ELF-1 (cell line): ENCODE measurements at regions not wholly inside any gene's neighbourhood (a gene's known extent, or its start where the extent isn't known, plus 50 kb on each side); places are given as distances from the start of the nearest gene placed in this dataset.

ENCODE experiments used
- DNase-seq: peaks from one replicate; pipeline ENCODE4 v3.0.0-alpha.2; 2016; ENCODE audit warnings: low read depth, low spot score

DNA sequence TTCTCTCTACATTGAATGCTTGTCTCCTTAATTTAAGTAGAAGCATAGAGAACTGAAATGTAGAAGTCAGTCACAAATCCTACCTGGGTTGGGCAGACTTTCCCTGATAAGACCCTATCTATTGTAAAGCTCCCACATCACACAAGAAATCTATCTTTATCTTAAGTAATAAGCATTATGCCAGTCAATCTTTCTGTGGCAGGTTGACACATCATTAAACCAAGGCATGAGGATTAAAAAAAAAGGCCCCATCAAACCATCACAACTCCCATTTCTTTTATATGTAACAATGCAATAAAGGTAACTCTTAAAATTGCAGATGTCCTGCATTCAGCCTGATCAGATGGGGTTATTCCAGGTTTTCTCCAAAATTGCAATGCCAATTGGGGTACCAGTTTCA is 311.8 kb downstream of the TOX3 start:
- no peak for DNase-seq

GRCh38 chr16:52234626-52235025 is 312.3 kb downstream of the TOX3 start:
- no peak for DNase-seq

GRCh38 chr16:52229471-52229870 is 317.5 kb downstream of the TOX3 start:
- DNase-seq, result no peak

DNA sequence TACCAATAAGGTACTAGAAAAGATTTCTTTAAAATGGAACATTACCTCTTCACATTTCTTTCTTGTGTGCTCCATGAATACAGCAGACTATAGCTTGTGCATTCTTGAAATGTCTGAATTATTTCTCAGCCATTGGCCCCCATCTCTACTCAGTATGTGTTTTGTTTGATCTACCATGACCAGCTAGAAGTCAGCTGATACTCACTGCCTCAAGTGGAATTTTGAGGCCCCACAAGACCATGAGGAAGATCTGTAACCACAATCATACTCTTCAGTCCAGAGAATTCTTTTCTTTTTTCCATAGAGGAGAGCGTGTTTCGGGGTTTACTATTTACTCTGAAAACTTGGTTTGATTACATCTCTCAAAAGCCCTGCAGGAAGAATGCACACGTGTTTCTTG is 319.1 kb downstream of the TOX3 start:
- DNase-seq, result no peak

GRCh38 chr16:52212841-52213240 is 334.1 kb downstream of the TOX3 start:
- no peak for DNase-seq

- no peak for DNase-seq
Measured at GRCh38 chr16:52209227-52209626, 337.7 kb downstream of the TOX3 start.

DNA sequence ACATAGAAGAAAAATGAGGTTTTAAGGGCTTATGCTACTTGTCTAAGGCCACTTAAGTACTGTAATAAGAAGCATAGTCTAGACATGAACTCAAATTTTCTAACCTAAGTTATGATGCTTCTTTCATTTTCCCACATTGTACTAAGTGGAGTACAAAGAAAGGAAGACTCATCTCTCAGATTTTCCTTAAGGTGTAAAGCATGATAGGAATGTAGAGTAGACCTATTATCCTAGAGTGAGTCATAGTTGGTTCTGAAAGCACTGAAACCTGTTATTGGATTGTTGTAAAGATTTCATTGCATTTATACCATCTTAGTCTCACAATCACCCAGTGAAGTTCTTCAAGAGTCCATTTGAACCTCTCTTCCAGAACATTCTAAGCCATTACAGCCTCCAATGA is 343.8 kb downstream of the TOX3 start:
- no peak for DNase-seq

GRCh38 chr16:52193441-52193840 is 353.5 kb downstream of the TOX3 start:
- DNase-seq, result no peak

- peak; percentile 74 for DNase-seq
Measured at GRCh38 chr16:52191531-52192134, 355.3 kb downstream of the TOX3 start.

GRCh38 chr16:52184336-52184735 is 362.6 kb downstream of the TOX3 start:
- no peak for DNase-seq

GRCh38 chr16:52182840-52183239 is 364.1 kb downstream of the TOX3 start:
- no peak for DNase-seq

DNA sequence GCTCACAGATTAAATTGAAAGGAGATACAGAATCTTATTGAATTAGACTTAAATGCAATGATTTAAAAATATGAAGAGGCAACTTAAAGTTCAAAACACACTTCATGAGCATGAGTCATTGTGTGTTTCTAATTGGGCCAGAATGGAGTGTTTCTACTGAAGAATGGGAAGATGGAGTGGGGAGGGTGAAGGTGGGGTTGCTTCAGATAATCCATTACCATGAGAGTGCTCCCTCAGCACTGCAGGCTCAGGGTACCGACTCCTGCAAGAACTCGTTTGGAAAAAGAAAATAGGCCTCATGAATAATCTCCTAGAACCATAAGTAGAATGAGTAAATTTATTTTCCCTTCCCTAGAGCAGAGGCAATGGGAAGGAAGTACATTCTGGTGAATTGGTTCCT is 372.8 kb downstream of the TOX3 start:
- DNase-seq, result no peak

DNA sequence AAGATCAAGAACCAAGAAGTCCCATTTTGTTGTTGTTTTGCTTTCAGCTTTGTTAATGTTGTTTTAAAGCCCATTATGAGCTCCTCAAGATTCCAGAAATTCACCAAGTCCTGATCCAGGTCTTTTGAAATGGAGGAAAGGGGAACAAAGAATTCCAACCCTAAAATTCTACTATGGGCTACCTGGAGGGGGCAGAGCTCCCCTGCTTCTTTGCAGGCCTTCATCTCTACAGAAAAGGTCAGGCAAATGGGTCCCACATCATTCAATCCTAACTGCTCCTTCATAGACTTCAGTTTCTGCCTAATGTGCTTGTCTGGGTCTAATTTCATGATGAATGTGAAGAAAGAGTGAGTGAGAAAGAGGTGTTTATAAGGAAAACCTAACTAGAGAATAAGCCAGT is 375.5 kb downstream of the TOX3 start:
- DNase-seq, result no peak

DNA sequence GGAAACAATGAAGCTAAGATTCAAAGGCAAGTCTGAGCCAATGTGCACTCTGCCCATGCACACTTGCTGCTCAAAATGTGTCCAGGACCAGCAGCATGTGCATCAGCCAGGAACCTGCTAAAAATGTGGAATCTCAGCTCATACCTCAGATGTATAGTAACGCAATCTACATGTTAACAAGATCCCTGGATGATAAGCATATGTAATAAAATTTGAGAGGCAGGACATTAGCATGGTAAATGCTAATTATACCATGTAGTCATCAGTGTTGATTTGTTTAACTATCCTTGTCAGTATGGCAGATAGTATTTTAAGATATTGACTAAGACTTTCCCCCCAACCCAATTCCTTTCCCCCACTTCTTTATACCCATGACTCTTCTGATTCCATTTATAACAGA is 379.6 kb downstream of the TOX3 start:
- no peak for DNase-seq

GRCh38 chr16:52165961-52166360 is 381.0 kb downstream of the TOX3 start:
- DNase-seq, result no peak

DNA sequence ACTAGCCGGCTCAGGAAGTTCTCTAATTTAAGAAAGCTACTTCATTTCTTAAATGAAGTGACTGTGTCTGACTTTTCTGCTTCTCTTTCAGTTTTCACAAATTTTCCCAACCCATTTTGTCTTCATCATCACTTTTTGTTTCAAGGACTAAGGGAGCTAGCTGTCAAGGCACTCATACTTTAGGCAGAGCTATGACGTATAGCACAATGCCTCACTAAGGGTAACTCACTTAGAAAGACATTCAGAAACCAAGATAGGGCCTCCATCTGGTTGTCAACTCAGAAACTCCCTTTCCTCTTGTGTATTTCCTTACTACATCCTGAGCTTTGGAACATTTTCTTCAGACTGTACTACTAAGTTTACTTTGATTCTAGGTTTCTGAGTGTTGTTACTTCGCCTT is 397.9 kb downstream of the TOX3 start:
- no peak for DNase-seq

DNA sequence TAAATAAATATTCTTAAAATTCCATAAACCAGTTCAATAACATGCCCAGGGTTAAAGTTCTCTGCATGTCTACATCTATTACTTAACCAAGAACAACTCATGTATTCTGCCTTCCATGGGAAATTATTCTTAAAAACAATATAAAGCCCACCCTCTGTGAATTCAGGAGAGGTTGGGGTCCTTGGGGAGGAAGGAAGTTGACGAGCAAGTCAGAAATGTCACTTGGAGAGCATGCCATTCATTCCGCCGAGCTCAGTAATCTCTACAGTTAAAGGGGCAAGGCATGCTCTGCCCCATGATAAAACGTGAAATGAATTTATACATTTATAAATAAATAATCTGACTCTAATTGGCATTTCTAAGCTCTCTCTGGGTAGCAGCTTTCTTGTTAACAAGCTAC is 405.1 kb downstream of the TOX3 start:
- no peak for DNase-seq

DNA sequence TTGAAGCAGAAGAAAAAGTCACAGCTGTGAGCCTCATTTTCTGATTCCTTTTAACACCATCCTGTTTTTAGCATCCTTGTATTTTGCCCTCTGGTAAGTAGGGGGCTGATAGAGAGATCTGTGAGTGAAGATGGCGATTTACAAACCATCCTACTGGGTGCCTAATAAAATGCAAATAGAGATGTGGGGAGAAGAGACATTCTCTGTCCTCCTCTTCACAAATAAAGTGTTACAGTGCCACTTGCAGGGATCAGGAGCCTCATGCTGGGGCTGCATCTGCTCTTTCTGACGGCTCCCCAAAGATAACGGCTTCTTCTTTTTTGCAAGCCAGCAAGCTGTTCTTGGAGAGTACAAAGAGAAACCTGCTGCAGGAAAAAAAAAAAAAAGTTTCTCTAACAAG is 418.6 kb downstream of the TOX3 start:
- no peak for DNase-seq

GRCh38 chr16:52123842-52124241 is 423.1 kb downstream of the TOX3 start:
- DNase-seq, result no peak

- no peak for DNase-seq
Measured at GRCh38 chr16:52123061-52123839, 423.7 kb downstream of the TOX3 start.

GRCh38 chr16:52117171-52117570 is 429.8 kb downstream of the TOX3 start:
- no peak for DNase-seq

DNA sequence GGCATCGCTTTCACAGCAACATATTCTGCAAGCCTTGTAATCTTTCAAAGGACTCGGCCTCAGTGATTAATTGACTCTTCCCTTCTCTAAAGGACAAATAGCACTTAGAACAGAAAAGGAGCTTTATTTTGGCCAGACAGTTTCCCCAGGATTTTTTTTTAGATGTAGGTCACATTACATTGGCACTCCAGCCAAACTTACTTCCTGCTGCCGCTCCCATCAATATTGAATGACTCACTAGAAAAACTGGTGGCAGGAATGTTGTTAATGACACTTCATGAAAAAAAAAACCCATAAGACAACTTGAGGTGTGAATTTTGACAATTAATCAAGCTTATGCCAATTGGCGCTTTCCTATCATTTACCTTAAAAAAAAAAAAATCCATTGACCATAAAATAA is 432.6 kb downstream of the TOX3 start:
- DNase-seq, result no peak

GRCh38 chr16:52113533-52114183 is 433.3 kb downstream of the TOX3 start:
- no peak for DNase-seq
